Muscle of back (tissue), 3 donors: ENCODE measurements at regions not wholly inside any gene's neighbourhood (a gene's known extent, or its start where the extent isn't known, plus 50 kb on each side); places are given as distances from the start of the nearest gene placed in this dataset.

ENCODE experiments used
- DNase-seq, 3 donors: peaks; one replicate each; pipeline versions ENCODE4 v3.0.0 to v3.0.0-alpha.2; 2013

- DNase-seq: peak in 1 of 3 donors; percentile 75
These were observed 183.1 kb upstream of the IVNS1ABP start for GRCh38 chr1:185500001-185500626.

- no peak for DNase-seq
These were observed 181.2 kb upstream of the IVNS1ABP start for GRCh38 chr1:185498207-185498606.

- DNase-seq: no peak
These were observed 180.1 kb upstream of the IVNS1ABP start for GRCh38 chr1:185497177-185497576.

- no peak for DNase-seq
These were observed 178.9 kb upstream of the IVNS1ABP start for GRCh38 chr1:185495898-185496297.

- no peak for DNase-seq
These were observed 178.0 kb upstream of the IVNS1ABP start for GRCh38 chr1:185495007-185495406.

GRCh38 chr1:185492089-185492825 lies 175.2 kb upstream of the IVNS1ABP start:
- no peak for DNase-seq

- DNase-seq: no peak
These were observed 174.6 kb upstream of the IVNS1ABP start for GRCh38 chr1:185491604-185492003.

- DNase-seq: no peak
These were observed 173.9 kb upstream of the IVNS1ABP start for GRCh38 chr1:185490924-185491323.

GRCh38 chr1:185489406-185489805 lies 172.4 kb upstream of the IVNS1ABP start:
- DNase-seq: no peak

GRCh38 chr1:185488808-185489207 lies 171.8 kb upstream of the IVNS1ABP start:
- no peak for DNase-seq

- no peak for DNase-seq
These were observed 170.9 kb upstream of the IVNS1ABP start for GRCh38 chr1:185487936-185488335.

GRCh38 chr1:185487026-185487425 lies 170.0 kb upstream of the IVNS1ABP start:
- DNase-seq: peak in 2 of 3 donors; percentile 5 to 30

GRCh38 chr1:185486346-185486745 lies 169.3 kb upstream of the IVNS1ABP start:
- no peak for DNase-seq

- DNase-seq: peak; percentile 40 to 92 (median 57)
These were observed 166.8 kb upstream of the IVNS1ABP start for GRCh38 chr1:185483664-185484450.

- no peak for DNase-seq
These were observed 166.2 kb upstream of the IVNS1ABP start for GRCh38 chr1:185483217-185483616.

GRCh38 chr1:185480545-185480944 lies 163.5 kb upstream of the IVNS1ABP start:
- DNase-seq: no peak

- no peak for DNase-seq
These were observed 162.8 kb upstream of the IVNS1ABP start for GRCh38 chr1:185479796-185480195.

- no peak for DNase-seq
These were observed 161.8 kb upstream of the IVNS1ABP start for GRCh38 chr1:185478877-185479276.

- DNase-seq: no peak
These were observed 160.9 kb upstream of the IVNS1ABP start for GRCh38 chr1:185477638-185478580.

- no peak for DNase-seq
These were observed 157.6 kb upstream of the IVNS1ABP start for GRCh38 chr1:185474440-185475149.

- peak in 1 of 3 donors; percentile 22 for DNase-seq
These were observed 156.1 kb upstream of the IVNS1ABP start for GRCh38 chr1:185473186-185473585.
